Spleen (tissue), 11 donors: ENCODE measurements at regions not wholly inside any gene's neighbourhood (a gene's known extent, or its start where the extent isn't known, plus 50 kb on each side); places are given as distances from the start of the nearest gene placed in this dataset.

ENCODE experiments used
- DNase-seq: peaks from one replicate; pipeline ENCODE4 v3.0.0-alpha.2; 2020
- H3K27ac ChIP-seq, 8 donors: fragments of 200-600 bp; sonication (generic) in 7 of 8; 1 replicate in 4 of 8; 2 replicates in 4 of 8; pipeline versions ENCODE4 v1.5.0 to v1.8.0; 2016 to 2021; ENCODE audit warnings: inconsistent platforms in 4 of 8, mild to moderate bottlenecking in 4 of 8, moderate library complexity in 1 of 8
- H3K27me3 ChIP-seq, 7 donors: fragments of 200-600 bp; sonication (generic) in 6 of 7; replicated peaks in 1 of 7; 1 replicate in 4 of 7; 2 replicates in 3 of 7; pipeline versions ENCODE4 v1.5.0 to v1.8.0; 2016 to 2021; ENCODE audit warnings: inconsistent platforms in 3 of 7, mild to moderate bottlenecking in 1 of 7
- H3K36me3 ChIP-seq, 6 donors: fragments of 200-600 bp; sonication (generic) in 5 of 6; 1 replicate in 4 of 6; 2 replicates in 2 of 6; pipeline versions ENCODE4 v1.5.0 to v1.8.0; 2016 to 2021; ENCODE audit warnings: inconsistent platforms in 2 of 6
- H3K4me1 ChIP-seq, 6 donors: fragments of 200-600 bp; sonication (generic) in 5 of 6; 1 replicate in 3 of 6; 2 replicates in 3 of 6; pipeline versions ENCODE4 v1.5.0 to v1.8.0; 2016 to 2021; ENCODE audit warnings: inconsistent platforms in 3 of 6
- H3K4me3 ChIP-seq, 8 donors: fragments of 200-600 bp; sonication (generic) in 7 of 8; 1 replicate in 4 of 8; 2 replicates in 4 of 8; pipeline versions ENCODE4 v1.5.0 to v1.8.0; 2016 to 2021; ENCODE audit warnings: inconsistent platforms in 4 of 8, mild to moderate bottlenecking in 4 of 8, moderate library complexity in 2 of 8
- H3K9me3 ChIP-seq, 8 donors: fragments of 200-600 bp; sonication (generic) in 7 of 8; 1 replicate in 4 of 8; 2 replicates in 4 of 8; pipeline versions ENCODE4 v1.5.0 to v1.8.0; 2016 to 2021; ENCODE audit warnings: inconsistent platforms in 4 of 8
- POLR2A ChIP-seq, 3 donors: fragments of 450-650 bp; IDR thresholded peaks; one replicate each; pipeline ENCODE4 v1.5.1; 2017; ENCODE audit warnings: antibody characterized with exemption in 3 of 3, mild to moderate bottlenecking in 1 of 3
- POLR2AphosphoS5 ChIP-seq, 3 donors: sonication (generic); formaldehyde crosslinking; IDR thresholded peaks; one replicate each; pipeline ENCODE4 v1.5.1; 2017; ENCODE audit warnings: antibody characterized with exemption in 3 of 3
- WGBS, 5 donors: extraction: QIAGEN DNeasy Blood & Tissue Kit in 3 of 5; methylation state at CpG; one replicate each; pipeline versions ENCODE4 v1.1.5 to v1.1.7; 2013 to 2018; 5-methylcytosine and 5-hydroxymethylcytosine counted together
- intact Hi-C: fragments of 100-400 bp; cut with DNase I; formaldehyde crosslinking; loops from one replicate; pipeline ENCODE4 v1.15.0; 2023; ENCODE audit warnings: low total_unique reads
- TF ChIP-seq, protein P1 (sequence below), 11 experiments: fragments of 200-600 bp in 7 of 11; fragments of 450-650 bp in 4 of 11; sonication (generic) in 4 of 11; IDR thresholded peaks in 8 of 11; conservative IDR thresholded peaks in 3 of 11; 1 replicate in 7 of 11; 2 replicates in 4 of 11; pipeline versions ENCODE4 v1.4.0 to v1.8.0; 2016 to 2021; ENCODE audit warnings: antibody characterized with exemption in 11 of 11, inconsistent platforms in 4 of 11, mild to moderate bottlenecking in 1 of 11
- donor health status: healthy with polysubstance abuse.
- donor health status: DM: no; HTN: no; CAD: no; lungs with moderate emphysema.
- donor health status: DM: no; HTN: no; CAD: no.
- donor health status: Bipolar disorder and iron deficiency.
- donor health status: healthy.
- donor health status: DM: no; HTN: no; CAD: no.
- donor health status: DM: yes; HTN: yes; CAD: no.

DNA sequence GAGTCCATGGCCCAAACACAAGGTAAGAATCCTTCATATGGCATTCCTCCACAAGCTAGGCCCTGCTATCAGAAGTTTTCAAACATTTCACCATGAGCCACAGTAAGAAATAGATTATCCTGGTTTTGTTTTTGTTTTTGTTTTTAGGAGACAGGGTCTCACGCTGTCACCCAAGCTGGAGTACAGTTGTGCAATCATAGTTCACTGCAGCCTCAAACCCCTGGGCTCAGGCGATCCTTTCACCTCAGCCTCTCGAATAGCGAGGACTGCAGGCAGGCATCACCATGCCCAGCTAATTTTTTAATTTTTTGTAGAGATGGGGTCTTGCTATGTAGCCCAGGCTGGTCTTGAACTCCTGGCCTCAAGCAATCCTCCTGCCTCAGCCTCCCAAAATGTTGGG, 218.8 kb downstream of the TOMM20 start:
- 93 to 97% (median 95%) methylated on average over 4 of the region's 4 CpGs for WGBS, 5 donors
- DNase-seq: no peak
- H3K27me3 ChIP-seq: no peaks in the 10 kb centered on the region
- intact Hi-C loops: no loop called here
- H3K27ac ChIP-seq: no peak overlapping the region
- no peak overlapping the region for H3K4me3 ChIP-seq
- no peaks in the 10 kb centered on the region for H3K9me3 ChIP-seq
- H3K36me3 ChIP-seq: no peaks in the 10 kb centered on the region
- TF ChIP-seq POLR2A (IDR thresholded peaks at IDR 0.05): no peak
- TF ChIP-seq, protein P1, sequence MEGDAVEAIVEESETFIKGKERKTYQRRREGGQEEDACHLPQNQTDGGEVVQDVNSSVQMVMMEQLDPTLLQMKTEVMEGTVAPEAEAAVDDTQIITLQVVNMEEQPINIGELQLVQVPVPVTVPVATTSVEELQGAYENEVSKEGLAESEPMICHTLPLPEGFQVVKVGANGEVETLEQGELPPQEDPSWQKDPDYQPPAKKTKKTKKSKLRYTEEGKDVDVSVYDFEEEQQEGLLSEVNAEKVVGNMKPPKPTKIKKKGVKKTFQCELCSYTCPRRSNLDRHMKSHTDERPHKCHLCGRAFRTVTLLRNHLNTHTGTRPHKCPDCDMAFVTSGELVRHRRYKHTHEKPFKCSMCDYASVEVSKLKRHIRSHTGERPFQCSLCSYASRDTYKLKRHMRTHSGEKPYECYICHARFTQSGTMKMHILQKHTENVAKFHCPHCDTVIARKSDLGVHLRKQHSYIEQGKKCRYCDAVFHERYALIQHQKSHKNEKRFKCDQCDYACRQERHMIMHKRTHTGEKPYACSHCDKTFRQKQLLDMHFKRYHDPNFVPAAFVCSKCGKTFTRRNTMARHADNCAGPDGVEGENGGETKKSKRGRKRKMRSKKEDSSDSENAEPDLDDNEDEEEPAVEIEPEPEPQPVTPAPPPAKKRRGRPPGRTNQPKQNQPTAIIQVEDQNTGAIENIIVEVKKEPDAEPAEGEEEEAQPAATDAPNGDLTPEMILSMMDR (IDR thresholded peaks at IDR 0.05 in 8 of 11, conservative IDR thresholded peaks at IDR 0.05 in 3 of 11): no peak
- TF ChIP-seq POLR2AphosphoS5 (IDR thresholded peaks at IDR 0.05): no peak
- H3K4me1 ChIP-seq: peaks cover 0 to 20% (median 8%) of the 10 kb centered on the region in 6 donors

DNA sequence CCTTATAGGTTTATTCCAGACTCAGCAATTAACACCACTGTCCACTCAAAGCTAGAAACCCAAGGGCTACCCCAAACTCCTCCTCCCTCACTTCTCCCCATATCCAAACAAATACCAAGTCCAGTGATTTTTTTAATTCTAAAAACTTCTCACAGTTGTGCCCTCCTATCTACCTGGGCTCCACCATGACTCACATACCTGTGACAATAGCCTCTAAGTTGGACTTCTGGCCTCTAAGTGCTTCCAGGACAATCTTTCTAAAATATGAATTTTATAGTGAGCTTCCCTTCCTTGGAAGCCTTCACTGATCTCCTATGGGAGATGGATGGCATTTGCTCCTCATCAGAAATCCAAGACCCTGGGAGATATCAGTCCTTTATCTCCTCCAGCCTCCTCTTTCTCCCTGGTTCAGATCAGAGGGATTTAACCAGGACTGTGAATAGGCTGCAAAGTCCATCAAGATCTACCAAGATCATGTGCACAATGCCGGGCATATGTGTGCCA, 219.3 kb downstream of the TOMM20 start:
- no peaks in the 10 kb centered on the region for H3K9me3 ChIP-seq
- intact Hi-C loops: no loop called here

DNA sequence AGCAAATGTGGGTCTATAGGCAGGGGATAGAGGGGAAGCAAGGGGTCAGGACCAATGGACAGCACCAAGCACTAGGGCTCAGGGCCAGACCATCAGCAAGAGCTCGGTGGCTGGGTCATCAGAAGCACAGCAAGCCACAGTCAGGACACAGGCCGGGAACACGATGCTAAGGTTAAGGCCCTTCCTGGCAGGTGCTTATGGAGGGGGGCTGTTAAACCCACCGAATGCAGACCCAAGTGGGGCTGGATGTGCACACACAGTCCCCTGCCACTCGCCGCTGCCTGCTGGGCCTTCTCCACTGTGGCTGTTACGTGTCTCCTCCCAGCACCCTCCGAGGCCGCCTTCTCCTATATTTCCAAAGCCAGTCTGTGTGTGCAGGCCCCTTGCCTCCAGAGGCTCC, 220.1 kb downstream of the TOMM20 start:
- Histone ChIP-seq H3K27ac (no peak overlapping the region), H3K27me3 (no peaks in the 10 kb centered on the region), H3K4me3 (no peak overlapping the region), H3K4me1 (peaks cover 0 to 20% (median 8%) of the 10 kb centered on the region in 6 donors), H3K36me3 (no peaks in the 10 kb centered on the region), H3K9me3 (no peaks in the 10 kb centered on the region)
- no peak for TF ChIP-seq POLR2A (IDR thresholded peaks at IDR 0.05)
- TF ChIP-seq, protein P1 (IDR thresholded peaks at IDR 0.05 in 8 of 11, conservative IDR thresholded peaks at IDR 0.05 in 3 of 11): no peak
- TF ChIP-seq POLR2AphosphoS5 (IDR thresholded peaks at IDR 0.05): no peak
- no peak for DNase-seq
- intact Hi-C loops: no loop called here
- WGBS, 5 donors: 88 to 94% (median 92%) methylated on average over 8 to 9 of the region's 9 CpGs

More for the DNA sequence above, 219.3 kb downstream of the TOMM20 start:
- no peak for DNase-seq
- Histone ChIP-seq H3K4me3 (no peak overlapping the region), H3K36me3 (no peaks in the 10 kb centered on the region), H3K27me3 (no peaks in the 10 kb centered on the region), H3K27ac (no peak overlapping the region), H3K4me1 (peaks cover 0 to 20% (median 8%) of the 10 kb centered on the region in 6 donors)
- TF ChIP-seq, protein P1 (IDR thresholded peaks at IDR 0.05 in 8 of 11, conservative IDR thresholded peaks at IDR 0.05 in 3 of 11): no peak
- TF ChIP-seq POLR2AphosphoS5 (IDR thresholded peaks at IDR 0.05) (no peak), POLR2A (IDR thresholded peaks at IDR 0.05) (no peak)
- 98 to 100% (median 100%) methylated on average over 1 of the region's 1 CpG for WGBS, 5 donors

DNA sequence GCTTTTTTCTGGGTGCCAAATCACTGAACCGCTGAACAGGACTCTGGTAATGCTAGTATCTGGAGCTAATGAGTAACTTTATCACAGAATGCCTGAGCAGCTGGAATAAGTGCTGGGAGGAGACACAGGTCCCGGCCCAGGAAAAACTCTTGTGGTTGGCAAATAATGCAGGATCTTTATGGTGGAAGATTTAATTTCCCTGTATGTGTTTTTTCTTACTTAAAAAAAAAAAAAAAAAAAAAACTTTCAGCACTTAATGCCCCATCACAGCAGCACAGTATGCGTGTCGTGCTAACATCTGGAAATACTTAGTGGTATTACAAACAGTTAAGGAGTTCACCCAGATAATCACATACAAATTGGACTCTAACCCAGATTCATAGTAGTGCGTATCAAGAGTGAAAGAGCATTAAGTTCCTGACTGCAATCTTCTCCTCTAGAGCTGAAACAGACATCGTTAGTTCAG, 220.7 kb downstream of the TOMM20 start:
- no peak overlapping the region for H3K27ac ChIP-seq
- no peaks in the 10 kb centered on the region for H3K36me3 ChIP-seq
- DNase-seq: no peak
- H3K4me3 ChIP-seq: no peak overlapping the region
- peaks cover 0 to 19% (median 8%) of the 10 kb centered on the region in 6 donors for H3K4me1 ChIP-seq
- intact Hi-C loops: no loop called here
- no peaks in the 10 kb centered on the region for H3K9me3 ChIP-seq
- no peak for TF ChIP-seq POLR2AphosphoS5 (IDR thresholded peaks at IDR 0.05)
- no peaks in the 10 kb centered on the region for H3K27me3 ChIP-seq
- 77 to 87% (median 81%) methylated on average over 6 of the region's 6 CpGs for WGBS, 5 donors
